ENCODE measurements at regions not wholly inside any gene's neighbourhood (a gene's known extent, or its start where the extent isn't known, plus 50 kb on each side); places are given as distances from the start of the nearest gene placed in this dataset.
"Not testable (repeated sequence)": the region's sequence is repeated elsewhere in the genome, so short reads cannot be mapped to it uniquely, and the experiment has no call there.

- in situ Hi-C loops (cut with HindIII; ENCODE audit: low pct_unique_long_range_greater_than_20kb, low sequenced_read_pairs), result no loop called here
- DNase-seq (ENCODE audit: low read depth, low spot score), result no peak
Observed at GRCh38 chr5:176741561-176742211, 68.7 kb upstream of the UNC5A start.

GRCh38 chr5:176742246-176743105 lies 67.9 kb upstream of the UNC5A start:
- in situ Hi-C loops (cut with HindIII; ENCODE audit: low pct_unique_long_range_greater_than_20kb, low sequenced_read_pairs), result no loop called here
- DNase-seq (ENCODE audit: low read depth, low spot score), result no peak

- in situ Hi-C loops (cut with HindIII; ENCODE audit: low pct_unique_long_range_greater_than_20kb, low sequenced_read_pairs), result no loop called here
- DNase-seq (ENCODE audit: low read depth, low spot score), result no peak
Observed at GRCh38 chr5:176743136-176743861, 67.1 kb upstream of the UNC5A start.

GRCh38 chr5:176743868-176744583 lies 66.3 kb upstream of the UNC5A start:
- DNase-seq (ENCODE audit: low read depth, low spot score), result no peak
- in situ Hi-C loops (cut with HindIII; ENCODE audit: low pct_unique_long_range_greater_than_20kb, low sequenced_read_pairs), result no loop called here

- in situ Hi-C loops (cut with HindIII; ENCODE audit: low pct_unique_long_range_greater_than_20kb, low sequenced_read_pairs), result no loop called here
- DNase-seq (ENCODE audit: low read depth, low spot score), result peak; percentile 21
Observed at GRCh38 chr5:176744584-176744965, 65.8 kb upstream of the UNC5A start.

- no peak for DNase-seq (ENCODE audit: low read depth, low spot score)
- in situ Hi-C loops (cut with HindIII; ENCODE audit: low pct_unique_long_range_greater_than_20kb, low sequenced_read_pairs), result no loop called here
Observed at GRCh38 chr5:176747670-176748072, 62.7 kb upstream of the UNC5A start.

GRCh38 chr5:176748073-176748966 lies 62.0 kb upstream of the UNC5A start:
- in situ Hi-C loops (cut with HindIII; ENCODE audit: low pct_unique_long_range_greater_than_20kb, low sequenced_read_pairs), result no loop called here
- DNase-seq (ENCODE audit: low read depth, low spot score), result no peak

- DNase-seq (ENCODE audit: low read depth, low spot score), result no peak
Observed at GRCh38 chr5:176748967-176749935, 61.1 kb upstream of the UNC5A start.

GRCh38 chr5:176750144-176750543 lies 60.2 kb upstream of the UNC5A start:
- in situ Hi-C loops (cut with HindIII; ENCODE audit: low pct_unique_long_range_greater_than_20kb, low sequenced_read_pairs), result no loop called here
- no peak for DNase-seq (ENCODE audit: low read depth, low spot score)

More at GRCh38 chr5:176748967-176749935, 61.1 kb upstream of the UNC5A start:
- in situ Hi-C loops (cut with HindIII; ENCODE audit: low pct_unique_long_range_greater_than_20kb, low sequenced_read_pairs), result no loop called here

GRCh38 chr5:176754376-176754973 lies 55.9 kb upstream of the UNC5A start:
- DNase-seq (ENCODE audit: low read depth, low spot score), result no peak

GRCh38 chr5:176755593-176755992 lies 54.8 kb upstream of the UNC5A start:
- DNase-seq (ENCODE audit: low read depth, low spot score); in situ Hi-C loops (cut with HindIII; ENCODE audit: low pct_unique_long_range_greater_than_20kb, low sequenced_read_pairs): not testable (repeated sequence)

More at GRCh38 chr5:176754376-176754973, 55.9 kb upstream of the UNC5A start:
- in situ Hi-C loops (cut with HindIII; ENCODE audit: low pct_unique_long_range_greater_than_20kb, low sequenced_read_pairs), result no loop called here

GRCh38 chr5:176757569-176757968 lies 52.8 kb upstream of the UNC5A start:
- in situ Hi-C loops (cut with HindIII; ENCODE audit: low pct_unique_long_range_greater_than_20kb, low sequenced_read_pairs), result not testable (repeated sequence)

More at GRCh38 chr5:176757569-176757968, 52.8 kb upstream of the UNC5A start:
- DNase-seq (ENCODE audit: low read depth, low spot score), result not testable (repeated sequence)
